ENCODE measurements at regions not wholly inside any gene's neighbourhood (a gene's known extent, or its start where the extent isn't known, plus 50 kb on each side); places are given as distances from the start of the nearest gene placed in this dataset.

- Histone ChIP-seq H3K79me2 (ENCODE audit: control insufficient read depth in 1 of 2, insufficient read depth in 2 of 2, low read length in 2 of 2) (no peaks in the 10 kb centered on the region), H3K4me3 (ENCODE audit: extremely low read depth in 1 of 4, insufficient read depth in 2 of 4, low read depth in 3 of 4, low read length in 4 of 4) (no peak overlapping the region), H2BK5ac (ENCODE audit: low read depth, low read length) (no peak overlapping the region), H3K4ac (replicated peaks; ENCODE audit: insufficient read length, low read depth, low read length) (no peak overlapping the region), H2BK15ac (ENCODE audit: low read length) (no peak overlapping the region), H3K9ac (replicated peaks in 1 of 4; ENCODE audit: extremely low read depth in 1 of 4, low read depth in 3 of 4, low read length in 3 of 4) (no peak overlapping the region), H2AFZ (ENCODE audit: low read length) (no peak overlapping the region), H3K23me2 (ENCODE audit: low read depth, low read length) (no peaks in the 10 kb centered on the region; the same call in 1 of the 2 replicates), H2BK12ac (ENCODE audit: low read depth, low read length) (no peak overlapping the region), H3K23ac (ENCODE audit: insufficient read length) (no peak overlapping the region), H4K91ac (replicated peaks; ENCODE audit: insufficient read length, low read length) (no peak overlapping the region), H4K5ac (ENCODE audit: insufficient read length, low read depth, low read length) (no peak overlapping the region), H3K56ac (replicated peaks; ENCODE audit: insufficient read length, low read depth, low read length) (no peak overlapping the region), H3K4me1 (replicated peaks in 1 of 4; ENCODE audit: control insufficient read depth in 3 of 4, insufficient read depth in 4 of 4, low read length in 3 of 4) (peaks cover 0 to 7% (median 0%) of the 10 kb centered on the region in 4 experiments; a peak in 2 of 7 replicates), H3K27me3 (replicated peaks in 1 of 4; ENCODE audit: control insufficient read depth in 3 of 4, extremely low read depth in 1 of 4, insufficient read depth in 3 of 4, low read length in 3 of 4) (no peaks in the 10 kb centered on the region), H3K27ac (ENCODE audit: low read depth, low read length) (no peak overlapping the region), H4K20me1 (replicated peaks in 1 of 2; ENCODE audit: control insufficient read depth in 1 of 2, insufficient read depth in 2 of 2, low read length in 2 of 2) (no peaks in the 10 kb centered on the region), H2BK20ac (ENCODE audit: low read length) (no peak overlapping the region), H3K36me3 (ENCODE audit: control insufficient read depth in 2 of 4, insufficient read depth in 4 of 4, low read length in 3 of 4) (no peaks in the 10 kb centered on the region), H3K9me3 (ENCODE audit: insufficient read depth in 2 of 2, low read depth in 1 of 2, low read length in 1 of 2) (no peaks in the 10 kb centered on the region), H2AK5ac (ENCODE audit: low read depth, low read length) (no peak overlapping the region), H4K8ac (ENCODE audit: extremely low read depth, insufficient read depth, low read length) (no peak overlapping the region), H2BK120ac (replicated peaks; ENCODE audit: low read depth, low read length) (no peak overlapping the region), H3K18ac (ENCODE audit: extremely low read depth, low read length) (no peak overlapping the region), H3K79me1 (ENCODE audit: low read depth, low read length) (no peaks in the 10 kb centered on the region), H3K4me2 (ENCODE audit: insufficient read depth in 1 of 2, low read depth in 2 of 2, low read length in 2 of 2) (no peak overlapping the region), H3K14ac (ENCODE audit: insufficient read length) (no peak overlapping the region)
- ChIA-PET CTCF (ENCODE audit: partially characterized antibody) (interaction anchor here (0.6 to 2.4 kb wide), 9 partner anchors 50 to 1264 kb away, joined by 3 to 8 read pairs (median 3); no protein-coding TSS in a partner anchor), POLR2A (ENCODE audit: partially characterized antibody) (no interaction called here)
- WGBS, 2 experiments (ENCODE audit: extremely low coverage in 1 of 2, insufficient coverage in 1 of 2, insufficient read length in 1 of 2, insufficient replicate concordance in 2 of 2, low coverage in 1 of 2, low lambda C conversion rate in 2 of 2, missing lambda C conversion rate in 1 of 2) = 90% methylated on average over 3 of the region's 3 CpGs; no CpG with 5 or more reads in 1 of the 2 experiments
- TF ChIP-seq POLR2A (IDR thresholded peaks at IDR 0.05; ENCODE audit: control extremely low read depth in 1 of 2, low read depth in 2 of 2, low read length in 2 of 2) = no peak
- TF ChIP-seq ZNF274 (IDR thresholded peaks at IDR 0.05; ENCODE audit: borderline replicate concordance, extremely low read depth, low read length) = no peak
- TF ChIP-seq KDM5A (IDR thresholded peaks at IDR 0.05; ENCODE audit: low read length) = no peak
- no peak for TF ChIP-seq EGR1 (IDR thresholded peaks at IDR 0.05; ENCODE audit: borderline replicate concordance, low read depth, low read length)
- TF ChIP-seq, protein P1, sequence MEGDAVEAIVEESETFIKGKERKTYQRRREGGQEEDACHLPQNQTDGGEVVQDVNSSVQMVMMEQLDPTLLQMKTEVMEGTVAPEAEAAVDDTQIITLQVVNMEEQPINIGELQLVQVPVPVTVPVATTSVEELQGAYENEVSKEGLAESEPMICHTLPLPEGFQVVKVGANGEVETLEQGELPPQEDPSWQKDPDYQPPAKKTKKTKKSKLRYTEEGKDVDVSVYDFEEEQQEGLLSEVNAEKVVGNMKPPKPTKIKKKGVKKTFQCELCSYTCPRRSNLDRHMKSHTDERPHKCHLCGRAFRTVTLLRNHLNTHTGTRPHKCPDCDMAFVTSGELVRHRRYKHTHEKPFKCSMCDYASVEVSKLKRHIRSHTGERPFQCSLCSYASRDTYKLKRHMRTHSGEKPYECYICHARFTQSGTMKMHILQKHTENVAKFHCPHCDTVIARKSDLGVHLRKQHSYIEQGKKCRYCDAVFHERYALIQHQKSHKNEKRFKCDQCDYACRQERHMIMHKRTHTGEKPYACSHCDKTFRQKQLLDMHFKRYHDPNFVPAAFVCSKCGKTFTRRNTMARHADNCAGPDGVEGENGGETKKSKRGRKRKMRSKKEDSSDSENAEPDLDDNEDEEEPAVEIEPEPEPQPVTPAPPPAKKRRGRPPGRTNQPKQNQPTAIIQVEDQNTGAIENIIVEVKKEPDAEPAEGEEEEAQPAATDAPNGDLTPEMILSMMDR (IDR thresholded peaks at IDR 0.05; ENCODE audit: control extremely low read depth in 1 of 3, insufficient read depth in 1 of 3, low read depth in 1 of 3, low read length in 3 of 3) = peak in 1 of 3 experiments; percentile 26; a peak in 2 of 4 replicates
- peak; percentile 38 to 50 for TF ChIP-seq RAD21 (IDR thresholded peaks at IDR 0.05 in 1 of 2, conservative IDR thresholded peaks at IDR 0.05 in 1 of 2; ENCODE audit: low read depth in 2 of 2, low read length in 2 of 2)
- FAIRE-seq (no peak), DNase-seq (ENCODE audit: low read depth in 1 of 2, low spot score in 2 of 2) (peak in 1 of 2 experiments; percentile 27)
Measured at GRCh38 chr19:32173836-32174235, 171.6 kb upstream of the ZNF507 start.
